ENCODE measurements at regions not wholly inside any gene's neighbourhood (a gene's known extent, or its start where the extent isn't known, plus 50 kb on each side); places are given as distances from the start of the nearest gene placed in this dataset.
"Not testable (repeated sequence)": the region's sequence is repeated elsewhere in the genome, so short reads cannot be mapped to it uniquely, and the experiment has no call there.

- no peak for TF ChIP-seq POLR2AphosphoS5 (IDR thresholded peaks at IDR 0.05)
- TF ChIP-seq POLR2A (IDR thresholded peaks at IDR 0.05): no peak
- TF ChIP-seq CTCF (IDR thresholded peaks at IDR 0.05): no peak
Measured at GRCh38 chr10:27372095-27372494, 131.5 kb upstream of the ACBD5 start.

GRCh38 chr10:27371375-27371774 is 130.8 kb upstream of the ACBD5 start:
- DNase-seq (ENCODE audit: low spot score in 2 of 2); H3K27ac ChIP-seq; H3K9me3 ChIP-seq; H3K27me3 ChIP-seq; H3K4me3 ChIP-seq; intact Hi-C loops (cut with DNase I; ENCODE audit: low total_unique reads); H3K36me3 ChIP-seq; H3K4me1 ChIP-seq: not testable (repeated sequence)

More at GRCh38 chr10:27372095-27372494, 131.5 kb upstream of the ACBD5 start:
- no peak overlapping the region for H3K27ac ChIP-seq
- no peak overlapping the region for H3K4me3 ChIP-seq
- H3K9me3 ChIP-seq: no peaks in the 10 kb centered on the region
- H3K27me3 ChIP-seq: no peaks in the 10 kb centered on the region
- intact Hi-C loops (cut with DNase I; ENCODE audit: low total_unique reads): no loop called here
- H3K4me1 ChIP-seq: no peaks in the 10 kb centered on the region
- H3K36me3 ChIP-seq: no peaks in the 10 kb centered on the region
- no peak for DNase-seq (ENCODE audit: low spot score in 2 of 2)

- Histone ChIP-seq H3K4me3 (no peak overlapping the region), H3K4me1 (no peaks in the 10 kb centered on the region), H3K27ac (no peak overlapping the region), H3K27me3 (no peaks in the 10 kb centered on the region), H3K36me3 (no peaks in the 10 kb centered on the region), H3K9me3 (no peaks in the 10 kb centered on the region)
- no peak for TF ChIP-seq CTCF (IDR thresholded peaks at IDR 0.05)
- no peak for TF ChIP-seq POLR2AphosphoS5 (IDR thresholded peaks at IDR 0.05)
- no peak for TF ChIP-seq POLR2A (IDR thresholded peaks at IDR 0.05)
- intact Hi-C loops (cut with DNase I; ENCODE audit: low total_unique reads): no loop called here
- no peak for DNase-seq (ENCODE audit: low spot score in 2 of 2)
Measured at GRCh38 chr10:27369880-27370279, 129.3 kb upstream of the ACBD5 start.

- Histone ChIP-seq H3K27me3 (no peaks in the 10 kb centered on the region), H3K27ac (no peak overlapping the region), H3K4me3 (no peak overlapping the region), H3K36me3 (no peaks in the 10 kb centered on the region), H3K9me3 (no peaks in the 10 kb centered on the region), H3K4me1 (no peaks in the 10 kb centered on the region)
- TF ChIP-seq CTCF (IDR thresholded peaks at IDR 0.05) (no peak), POLR2A (IDR thresholded peaks at IDR 0.05) (no peak), POLR2AphosphoS5 (IDR thresholded peaks at IDR 0.05) (no peak)
- DNase-seq (ENCODE audit: low spot score in 2 of 2): no peak
- intact Hi-C loops (cut with DNase I; ENCODE audit: low total_unique reads): no loop called here
Measured at GRCh38 chr10:27368706-27369105, 128.1 kb upstream of the ACBD5 start.

GRCh38 chr10:27366769-27367168 is 126.2 kb upstream of the ACBD5 start:
- H3K4me3 ChIP-seq: no peak overlapping the region
- H3K4me1 ChIP-seq: no peaks in the 10 kb centered on the region
- no peaks in the 10 kb centered on the region for H3K9me3 ChIP-seq
- no peaks in the 10 kb centered on the region for H3K27me3 ChIP-seq
- TF ChIP-seq CTCF (IDR thresholded peaks at IDR 0.05) (no peak), POLR2A (IDR thresholded peaks at IDR 0.05) (no peak), POLR2AphosphoS5 (IDR thresholded peaks at IDR 0.05) (no peak)
- no peak overlapping the region for H3K27ac ChIP-seq
- no peaks in the 10 kb centered on the region for H3K36me3 ChIP-seq
- no peak for DNase-seq (ENCODE audit: low spot score in 2 of 2)
- intact Hi-C loops (cut with DNase I; ENCODE audit: low total_unique reads): no loop called here

GRCh38 chr10:27364028-27364427 is 123.4 kb upstream of the ACBD5 start:
- Histone ChIP-seq H3K4me3 (no peak overlapping the region), H3K27ac (no peak overlapping the region), H3K36me3 (no peaks in the 10 kb centered on the region), H3K9me3 (no peaks in the 10 kb centered on the region), H3K4me1 (no peaks in the 10 kb centered on the region), H3K27me3 (no peaks in the 10 kb centered on the region)
- no peak for DNase-seq (ENCODE audit: low spot score in 2 of 2)
- TF ChIP-seq POLR2AphosphoS5 (IDR thresholded peaks at IDR 0.05) (no peak), CTCF (IDR thresholded peaks at IDR 0.05) (no peak), POLR2A (IDR thresholded peaks at IDR 0.05) (no peak)
- intact Hi-C loops (cut with DNase I; ENCODE audit: low total_unique reads): no loop called here
